ENCODE measurements at regions not wholly inside any gene's neighbourhood (a gene's known extent, or its start where the extent isn't known, plus 50 kb on each side); places are given as distances from the start of the nearest gene placed in this dataset.

DNA sequence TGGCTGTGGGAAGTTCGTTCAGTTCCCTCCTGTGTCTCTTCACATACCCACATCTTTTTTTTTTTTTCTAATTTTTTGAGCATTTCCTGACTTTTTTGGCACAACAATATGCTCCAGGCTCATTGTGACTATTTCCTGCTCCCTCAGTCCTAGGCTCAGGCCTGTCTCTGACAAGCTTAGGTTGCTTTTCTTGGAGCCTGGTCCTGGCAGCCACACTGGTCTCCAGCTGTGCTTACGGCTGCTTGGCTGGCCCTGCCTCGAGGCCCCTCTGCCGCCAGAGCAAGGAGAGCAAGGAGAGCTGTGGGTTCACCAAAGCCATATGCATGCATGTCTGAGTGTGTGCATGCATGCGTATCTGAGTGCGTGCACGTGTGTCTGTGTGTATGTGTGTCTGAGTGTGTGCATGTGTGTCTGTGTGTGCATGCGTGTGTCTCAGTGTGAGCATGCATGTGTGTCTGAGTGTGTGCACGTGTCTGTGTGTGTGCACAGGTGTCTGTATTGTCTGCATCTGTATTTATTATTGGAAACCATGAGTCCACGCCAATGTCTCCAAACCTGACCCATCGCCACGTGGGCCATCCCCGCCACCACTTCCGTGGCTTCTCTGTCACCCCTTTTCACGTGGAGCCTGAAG, 766.1 kb upstream of the SALL3 start:
- no peak for DNase-seq (ENCODE audit: low read depth)

DNA sequence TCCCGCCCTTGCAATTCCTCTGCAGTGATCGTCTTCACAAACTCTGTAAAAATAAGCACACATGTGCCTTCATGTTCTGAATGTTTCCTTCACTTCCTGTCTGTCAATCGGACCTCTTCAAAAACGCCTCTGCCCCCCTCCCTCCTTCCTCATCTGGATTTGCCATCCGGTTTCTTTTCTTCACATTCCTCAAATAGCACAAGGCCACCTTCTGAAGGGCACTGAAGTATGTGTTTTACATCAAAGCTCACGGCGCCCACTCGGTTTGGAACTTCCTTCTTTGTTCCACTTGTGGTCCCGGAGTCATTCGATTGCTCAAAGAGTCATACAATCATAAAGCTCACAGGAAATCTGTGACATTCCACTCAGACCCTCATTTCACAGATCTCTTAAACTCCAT, 758.1 kb upstream of the SALL3 start:
- DNase-seq (ENCODE audit: low read depth) = no peak

DNA sequence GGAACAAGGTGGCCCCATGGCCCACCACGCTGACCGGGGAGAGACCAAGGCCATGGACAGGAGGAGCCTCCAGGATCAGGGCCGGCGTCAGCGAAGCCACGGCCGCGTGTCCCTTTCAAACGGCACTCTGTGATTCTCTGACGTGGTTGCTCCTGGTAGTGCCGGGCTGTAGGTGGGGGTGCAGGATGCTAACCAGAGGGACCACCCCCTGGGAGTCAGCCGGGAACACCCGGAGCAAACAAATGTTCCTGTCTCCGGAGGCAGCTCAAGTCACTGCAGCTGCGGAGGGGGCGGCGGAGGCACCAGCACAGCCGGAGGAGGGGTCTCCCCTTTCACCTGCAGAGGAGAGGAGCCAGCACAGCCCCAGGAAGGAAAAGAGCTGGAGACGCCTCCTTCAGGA, 750.6 kb upstream of the SALL3 start:
- DNase-seq (ENCODE audit: low read depth) = no peak

DNA sequence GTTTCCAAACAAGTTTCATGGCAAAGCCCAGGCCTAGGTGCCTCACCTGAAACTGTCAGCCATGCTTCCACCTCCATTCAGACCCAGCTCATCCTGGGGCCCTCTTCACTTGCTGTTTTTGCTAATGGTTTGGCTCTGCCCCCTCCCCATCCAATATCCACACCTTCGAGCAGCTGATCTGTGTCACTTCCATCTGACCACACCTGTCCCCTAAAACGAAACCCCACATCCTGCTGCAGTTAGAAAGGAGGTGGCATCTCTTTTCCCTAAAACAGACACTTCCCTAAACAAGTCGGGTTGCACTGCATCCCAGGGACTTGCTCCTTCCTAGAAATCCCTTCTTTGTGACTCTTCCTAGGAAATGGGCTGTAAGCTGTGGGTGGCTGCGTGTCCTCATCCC, 748.7 kb upstream of the SALL3 start:
- DNase-seq (ENCODE audit: low read depth) = no peak

DNA sequence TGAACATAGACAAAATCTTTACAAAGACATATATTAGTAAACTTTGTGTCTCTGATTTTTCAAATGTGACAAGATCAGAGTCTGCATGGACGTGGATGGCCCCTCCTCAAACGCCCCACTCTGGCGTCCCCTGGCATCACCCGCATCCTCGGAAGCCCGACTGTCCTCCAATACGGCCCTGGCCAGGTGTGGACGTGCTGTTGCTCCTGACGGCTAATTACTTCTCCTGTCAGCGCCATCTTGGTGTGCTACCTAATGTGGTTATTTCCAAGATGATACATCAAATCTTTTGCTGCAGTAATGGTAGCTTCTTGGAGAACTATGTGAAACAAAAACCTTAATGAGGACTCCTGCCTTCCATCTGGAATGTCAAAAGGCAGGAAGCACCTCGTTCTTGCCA, 747.4 kb upstream of the SALL3 start:
- DNase-seq (ENCODE audit: low read depth) = no peak

DNA sequence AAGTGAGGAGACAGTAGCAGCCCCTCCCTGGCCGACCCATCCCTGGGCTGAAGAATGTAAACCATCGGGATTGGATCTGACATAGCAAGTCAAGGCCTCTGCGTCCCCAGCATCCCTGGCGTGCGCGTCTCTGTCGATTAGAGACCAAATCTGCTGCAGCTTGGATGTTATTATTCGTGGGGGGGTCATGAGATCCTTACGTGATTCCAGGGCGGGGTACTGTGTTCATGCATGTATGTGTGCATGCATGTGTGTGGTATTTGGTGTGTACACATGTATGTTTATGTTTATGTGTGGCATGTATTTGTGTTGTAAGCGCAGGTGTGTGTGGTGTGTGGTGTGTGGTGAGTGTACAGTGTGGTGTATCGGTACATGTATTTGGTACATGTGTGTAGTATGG, 741.8 kb upstream of the SALL3 start:
- DNase-seq (ENCODE audit: low read depth) = no peak

DNA sequence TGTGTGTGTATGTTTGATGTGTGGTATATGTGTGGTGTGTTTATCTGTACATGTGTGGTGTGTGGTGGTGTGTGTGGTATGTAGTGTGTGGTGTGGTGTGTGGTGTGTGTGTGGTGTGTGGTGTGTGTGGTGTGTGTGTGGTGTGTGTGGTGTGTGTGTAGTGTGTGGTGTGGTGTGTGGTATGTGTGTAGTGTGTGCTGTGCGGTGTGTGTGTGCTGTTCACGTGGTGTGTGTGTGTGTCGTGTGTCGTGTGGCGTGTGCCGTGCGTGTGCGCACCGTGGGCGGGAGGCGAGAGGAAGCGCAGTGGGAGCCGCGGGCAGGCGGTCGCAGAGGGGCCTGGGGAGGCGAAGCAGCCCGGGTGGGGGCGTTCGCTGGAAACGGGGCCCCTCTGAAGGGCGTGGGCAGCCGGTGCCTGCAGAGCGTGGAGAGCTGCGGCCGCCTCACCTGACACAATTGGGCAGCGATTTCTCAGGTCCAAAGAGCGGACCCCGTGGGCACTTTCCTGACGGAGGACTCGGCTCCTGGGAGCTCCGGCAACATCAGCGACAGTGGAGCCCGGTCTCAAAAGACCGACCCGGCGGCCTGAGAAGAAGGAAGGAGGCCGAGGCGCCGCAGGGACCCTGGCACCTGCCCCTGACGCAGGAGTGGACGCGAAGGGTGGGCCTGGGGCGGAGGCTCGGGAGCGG, 741.1 kb upstream of the SALL3 start:
- DNase-seq (ENCODE audit: low read depth) = no peak

DNA sequence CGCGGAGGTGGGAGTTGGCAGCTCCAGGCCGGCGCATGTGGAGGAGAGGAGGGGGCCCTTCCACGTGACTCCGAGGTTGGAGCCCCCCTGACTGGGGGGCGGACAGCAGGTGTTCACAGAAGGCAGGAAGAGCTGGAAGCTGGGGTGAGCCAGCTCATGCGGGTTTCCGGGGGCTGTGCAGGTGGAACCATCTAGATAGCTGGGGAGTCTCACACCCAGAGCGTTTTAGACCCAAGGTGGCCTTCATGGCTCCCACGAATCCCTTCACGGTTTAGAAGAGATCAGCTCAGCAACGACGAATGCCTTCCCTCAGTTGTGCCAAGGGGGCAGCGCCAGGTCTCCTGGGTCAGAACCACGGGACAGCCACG, 740.5 kb upstream of the SALL3 start:
- DNase-seq (ENCODE audit: low read depth) = no peak

DNA sequence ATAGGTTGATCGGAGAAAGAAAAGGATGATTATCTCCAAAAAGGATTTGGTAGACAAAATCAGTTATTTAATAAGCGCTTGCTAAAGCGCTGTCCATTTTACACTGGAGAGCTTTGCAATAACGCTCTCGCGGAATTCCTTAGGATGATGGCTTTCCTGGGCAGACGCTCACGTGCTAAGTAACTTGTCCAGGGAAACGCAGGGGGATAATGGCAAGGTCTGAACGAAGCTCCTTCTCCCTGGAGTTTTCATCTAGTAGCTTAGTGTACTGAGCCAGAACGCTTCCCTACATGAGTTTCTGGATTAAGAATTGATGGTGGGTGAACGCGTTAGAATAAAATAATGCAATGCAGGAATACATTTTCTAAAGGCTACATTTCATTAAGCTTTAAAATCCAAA, 739.5 kb upstream of the SALL3 start:
- no peak for DNase-seq (ENCODE audit: low read depth)

DNA sequence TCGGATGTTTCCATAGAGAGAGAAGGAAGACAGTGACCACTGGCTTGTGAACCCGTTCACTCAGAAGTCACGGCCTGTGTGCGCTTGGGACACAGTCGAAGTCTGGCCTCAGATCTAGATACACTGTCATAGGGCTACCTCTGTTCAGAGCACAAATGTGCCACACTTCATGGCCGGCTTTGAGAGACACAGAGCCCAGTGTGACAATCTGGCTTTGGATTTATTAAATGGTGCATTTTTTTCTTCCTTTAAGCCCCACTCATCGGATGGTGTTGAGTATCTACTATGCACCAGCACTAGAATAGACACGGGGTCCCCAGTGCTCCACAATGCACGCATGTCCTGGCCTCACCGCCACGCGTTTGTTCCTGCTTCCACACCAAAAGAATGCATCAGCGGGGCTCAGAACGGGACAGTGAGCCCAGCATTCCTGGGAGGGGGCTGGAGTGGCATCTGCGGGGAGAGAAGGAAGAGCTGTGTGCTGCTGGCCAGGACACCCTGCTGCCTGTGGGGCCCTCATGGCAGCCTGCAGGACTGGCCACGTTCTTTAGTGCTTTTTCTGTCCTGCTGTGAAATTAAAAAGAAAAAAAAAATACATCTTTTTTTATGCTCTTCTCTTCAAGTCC, 738.9 kb upstream of the SALL3 start:
- no peak for DNase-seq (ENCODE audit: low read depth)

DNA sequence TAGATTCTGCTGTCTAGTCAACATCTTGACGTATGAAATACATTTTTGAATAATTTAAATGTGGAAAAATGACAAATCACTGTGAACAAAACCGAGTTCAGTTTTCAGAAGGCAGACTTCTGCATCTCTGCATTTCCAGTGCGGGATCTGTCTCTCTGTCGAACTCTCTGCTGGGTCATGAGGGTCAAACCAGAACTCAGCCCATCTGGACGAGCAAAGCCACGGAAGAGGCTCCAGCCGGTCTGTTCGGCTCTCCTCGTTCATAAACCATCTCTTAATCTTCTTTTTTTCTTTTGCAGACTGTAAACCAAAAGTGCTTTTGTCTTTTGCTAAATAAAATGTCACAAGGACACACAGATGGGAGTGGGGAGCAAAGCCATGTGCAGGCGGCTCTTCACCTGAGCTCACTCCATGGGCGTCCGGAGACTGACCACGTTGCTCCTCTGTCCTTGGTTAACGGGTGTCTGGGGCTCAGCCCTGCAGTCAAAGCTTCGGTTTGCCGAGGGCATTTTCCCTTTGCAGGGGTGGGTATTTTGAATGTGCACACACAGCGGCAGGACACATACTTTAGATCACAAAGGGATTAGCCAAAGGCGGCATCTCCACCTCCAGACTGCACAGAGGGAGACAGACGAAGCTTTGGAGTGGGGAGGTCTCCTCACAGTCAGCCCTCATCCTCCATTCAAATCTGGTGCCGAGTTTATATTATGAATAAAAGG, 737.9 kb upstream of the SALL3 start:
- DNase-seq (ENCODE audit: low read depth) = no peak

DNA sequence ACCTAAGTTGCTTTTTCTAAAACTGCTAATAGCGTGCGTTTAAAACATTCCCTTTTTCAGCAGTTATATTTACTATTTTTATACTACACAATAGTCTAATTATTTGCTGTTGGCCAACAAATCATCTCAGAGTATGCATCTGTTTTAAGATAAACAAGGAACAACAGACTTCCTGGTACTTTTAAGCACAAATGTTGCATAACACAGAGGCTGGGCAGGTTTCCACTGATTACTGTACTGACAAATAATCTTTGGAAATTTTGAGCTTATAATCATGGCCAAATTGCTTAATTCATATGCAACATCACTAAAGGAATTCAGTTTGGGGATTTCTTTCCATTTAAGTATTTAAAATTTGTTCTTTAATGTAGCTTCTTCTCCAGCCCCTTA, 737.4 kb upstream of the SALL3 start:
- no peak for DNase-seq (ENCODE audit: low read depth)

DNA sequence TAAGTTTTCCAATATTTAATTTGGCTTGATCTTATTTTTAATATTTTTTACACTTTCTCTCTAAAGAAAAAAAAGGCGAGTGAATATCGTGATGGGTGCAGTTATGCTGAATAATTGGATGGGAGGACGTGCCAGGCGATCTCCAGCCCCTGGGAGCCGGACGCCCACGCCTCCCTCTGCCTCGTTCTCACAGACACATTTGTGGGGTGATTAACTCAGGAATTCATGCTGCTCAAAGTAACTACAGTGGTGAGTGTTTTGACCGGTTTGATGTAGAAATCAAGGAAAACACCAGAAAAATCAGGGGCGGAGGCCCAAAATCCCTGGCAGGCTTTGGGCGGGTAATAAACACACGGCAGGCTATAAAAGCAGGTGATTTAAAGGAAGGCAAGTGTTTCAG, 736.8 kb upstream of the SALL3 start:
- DNase-seq (ENCODE audit: low read depth) = no peak

DNA sequence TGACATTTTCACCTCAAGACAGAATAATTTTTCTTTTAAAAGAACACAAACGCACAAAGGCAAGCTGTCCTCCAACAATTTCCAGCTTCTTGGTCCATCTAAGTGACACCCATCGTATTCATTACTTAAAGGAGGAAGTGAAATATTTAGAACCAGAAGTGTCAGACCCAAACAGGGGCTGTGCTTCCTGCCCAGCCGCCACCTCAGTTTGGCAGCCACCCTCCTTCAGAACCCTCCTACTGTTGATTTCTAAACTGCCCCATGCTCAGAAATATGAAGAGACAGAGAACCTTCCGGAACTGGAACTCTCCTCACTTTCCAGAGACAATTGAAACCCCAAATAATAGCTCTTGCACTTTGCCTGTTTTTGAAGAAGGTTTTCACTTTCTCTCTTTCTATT, 734.8 kb upstream of the SALL3 start:
- DNase-seq (ENCODE audit: low read depth) = no peak

DNA sequence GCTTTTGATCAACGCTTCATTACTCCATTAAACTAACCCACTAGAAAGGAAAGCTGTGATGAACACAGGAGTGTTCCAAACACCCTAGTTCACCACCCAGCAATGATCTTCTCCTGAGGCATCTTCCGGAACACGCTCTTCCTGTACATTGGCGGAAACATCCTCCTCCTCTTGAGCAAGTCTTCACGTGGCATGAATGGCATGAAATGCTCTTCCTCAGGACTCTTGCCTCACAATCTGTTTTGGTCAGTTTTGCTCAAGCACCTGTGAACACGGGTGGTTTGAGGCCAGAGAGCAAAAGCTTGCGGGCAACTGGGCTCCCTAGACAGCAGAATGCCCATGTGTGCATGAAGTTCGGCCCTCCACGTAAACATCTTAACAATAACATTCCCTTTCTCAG, 734.2 kb upstream of the SALL3 start:
- no peak for DNase-seq (ENCODE audit: low read depth)

DNA sequence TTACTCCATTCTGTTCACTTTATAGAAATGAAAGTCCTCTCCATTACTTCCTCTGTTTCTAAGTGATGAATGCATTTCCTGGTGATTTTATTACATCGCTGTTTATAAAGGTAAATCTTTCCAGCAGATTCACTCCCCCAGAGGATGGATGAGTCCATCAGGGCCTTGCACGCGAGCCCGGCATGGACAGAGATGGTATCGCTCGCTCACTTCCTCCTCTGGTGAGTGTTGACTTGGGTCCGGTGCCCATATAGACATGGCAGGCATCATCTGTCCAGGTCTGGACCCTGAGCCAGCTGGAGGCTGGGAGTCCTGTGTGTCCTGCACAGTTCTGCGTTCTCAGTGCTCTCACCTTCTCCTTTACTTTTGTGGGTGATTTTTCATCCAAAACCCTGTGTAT, 733.6 kb upstream of the SALL3 start:
- no peak for DNase-seq (ENCODE audit: low read depth)

DNA sequence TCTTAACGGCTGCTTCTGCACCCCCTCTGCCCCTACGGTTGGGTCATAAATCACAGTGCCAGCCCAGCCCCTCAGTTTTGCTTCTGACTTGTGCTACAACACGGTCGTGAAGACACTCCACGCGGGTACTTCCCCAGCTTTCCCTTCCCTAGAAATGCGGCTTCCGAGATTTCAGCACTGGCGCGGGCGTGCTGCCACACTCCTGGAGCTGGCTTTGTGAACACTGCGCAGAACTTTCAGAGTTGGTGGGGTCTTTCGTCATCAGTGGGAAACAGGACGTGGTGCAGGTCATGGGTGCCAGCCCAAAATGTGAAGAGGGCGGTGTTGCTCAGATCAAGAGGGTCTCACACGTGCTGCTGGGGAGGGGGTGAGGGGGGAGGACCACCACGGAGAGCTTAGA, 733.0 kb upstream of the SALL3 start:
- DNase-seq (ENCODE audit: low read depth) = no peak

DNA sequence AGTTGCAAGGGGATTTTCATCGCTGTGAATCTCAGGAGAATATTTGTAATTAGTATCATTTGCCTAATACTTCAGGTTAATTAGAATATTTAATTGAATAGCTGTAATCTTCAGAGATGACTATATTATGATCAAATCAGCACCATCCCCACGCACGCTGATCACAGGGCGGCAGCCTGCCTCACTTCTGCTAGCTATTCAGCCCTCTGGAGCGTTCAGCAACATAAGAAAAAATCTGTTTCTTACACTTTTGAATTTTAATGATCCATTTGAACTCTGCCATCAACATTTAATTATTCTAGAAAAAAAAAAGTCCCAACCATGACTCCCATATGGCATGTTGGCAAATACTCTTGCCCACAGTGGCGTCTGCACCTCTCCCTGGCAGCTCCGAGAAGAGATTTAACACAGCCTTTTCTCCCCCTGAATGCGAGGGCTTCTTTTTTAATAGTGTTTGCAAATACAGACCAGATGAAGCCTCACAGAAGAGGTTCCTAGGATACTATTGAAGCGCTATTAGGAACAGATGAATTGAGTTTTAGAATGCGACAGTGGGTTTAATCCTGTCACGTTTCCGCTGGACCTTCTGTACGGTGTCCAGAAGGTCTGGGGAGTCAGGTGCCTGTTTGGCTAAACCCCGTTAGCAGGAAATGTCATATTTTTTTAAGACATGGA, 731.9 kb upstream of the SALL3 start:
- DNase-seq (ENCODE audit: low read depth) = no peak

DNA sequence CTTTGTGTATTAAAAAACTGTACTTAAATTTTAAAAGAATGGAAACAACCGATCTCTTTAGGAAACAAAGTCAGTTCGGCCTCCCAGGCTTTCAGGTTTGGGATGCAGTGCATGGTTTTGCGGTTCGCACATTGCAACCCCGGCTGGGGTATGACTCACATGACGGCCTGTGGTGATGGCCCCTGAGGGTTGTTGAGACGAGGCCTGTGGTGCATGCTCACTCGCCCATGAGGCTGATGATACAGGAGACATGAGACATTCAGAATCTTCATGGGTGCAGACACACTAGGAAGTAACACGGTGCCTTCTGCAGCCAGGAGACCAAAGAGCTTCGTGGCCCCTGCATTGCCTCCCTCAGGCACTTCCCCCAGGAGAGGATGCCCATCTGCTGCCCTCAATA, 724.6 kb upstream of the SALL3 start:
- DNase-seq (ENCODE audit: low read depth) = no peak

DNA sequence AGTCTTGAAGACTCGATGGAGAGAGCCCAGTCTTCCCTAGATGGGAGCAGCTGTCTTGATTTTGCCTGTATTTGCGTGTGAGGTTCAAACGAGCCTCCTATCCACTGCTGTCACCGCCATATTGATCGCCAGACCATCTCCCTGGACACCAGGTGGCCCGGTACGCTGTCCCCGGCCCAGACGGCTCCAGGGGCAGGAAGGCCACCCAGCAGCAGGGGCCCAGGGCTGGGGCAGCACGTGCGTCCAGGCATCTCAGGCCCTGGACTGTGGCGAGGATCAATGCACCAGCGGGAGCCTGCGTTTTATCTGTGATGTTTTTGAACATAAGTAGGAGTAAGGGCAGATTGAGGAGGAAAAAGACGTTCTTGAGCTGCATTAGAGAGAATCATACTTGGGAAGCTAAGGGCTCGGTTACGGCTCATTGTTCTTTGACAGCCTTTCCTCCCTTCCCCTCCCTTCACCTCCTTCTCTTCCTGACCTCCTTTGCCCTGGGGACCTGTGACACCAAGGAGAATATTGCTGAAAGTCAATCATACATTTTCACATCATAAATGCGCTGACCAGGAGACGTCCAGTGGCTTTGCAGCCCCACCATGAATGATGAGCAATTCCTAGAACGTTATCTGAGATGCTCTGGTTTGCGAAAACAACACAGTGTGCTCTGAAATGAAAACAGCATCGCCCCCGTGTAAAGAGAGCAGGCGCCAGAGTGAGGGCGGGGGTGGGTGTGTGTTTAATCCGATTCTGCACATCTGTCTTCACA, 711.2 kb upstream of the SALL3 start:
- DNase-seq (ENCODE audit: low read depth) = no peak

DNA sequence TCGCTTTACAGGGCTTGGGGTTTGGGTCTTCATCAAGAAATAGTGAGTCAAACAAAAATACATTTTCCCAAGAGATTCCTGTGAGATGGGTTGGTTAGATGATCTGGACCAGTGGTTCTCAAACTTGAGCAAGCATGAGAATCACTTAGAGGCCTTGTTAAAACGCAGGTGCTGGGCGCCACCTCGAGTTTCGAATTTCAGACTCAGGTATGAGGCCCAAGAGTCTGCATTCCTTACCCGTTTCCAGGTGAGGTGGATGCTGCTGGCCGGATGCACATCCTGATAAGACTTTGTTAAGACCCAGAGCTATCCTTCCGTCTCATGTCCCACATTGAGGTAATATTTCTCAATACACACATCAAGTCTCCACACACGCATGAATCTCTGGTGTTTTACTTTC, 707.8 kb upstream of the SALL3 start:
- no peak for DNase-seq (ENCODE audit: low read depth)

DNA sequence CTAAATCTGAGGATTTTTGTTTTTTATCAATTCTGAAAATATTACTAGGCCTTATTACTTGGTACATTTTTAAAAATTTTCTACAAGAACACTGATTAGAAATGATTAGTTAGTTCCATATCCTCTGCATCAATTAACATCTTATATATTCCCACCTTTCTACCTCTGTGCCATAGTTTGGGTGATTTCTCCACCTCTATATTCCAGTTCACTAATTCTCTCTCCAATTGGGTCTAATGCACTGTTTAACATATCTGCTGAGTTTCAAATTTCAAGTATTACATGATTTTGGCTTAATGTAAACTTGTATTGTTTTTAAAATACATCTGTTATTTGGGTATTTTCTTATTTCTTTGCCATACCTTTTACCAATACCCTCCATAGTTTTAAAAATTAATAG, 705.7 kb upstream of the SALL3 start:
- DNase-seq (ENCODE audit: low read depth) = no peak
